Mammary epithelial cell (primary cell): ENCODE measurements at regions not wholly inside any gene's neighbourhood (a gene's known extent, or its start where the extent isn't known, plus 50 kb on each side); places are given as distances from the start of the nearest gene placed in this dataset.

Experiments used
- CTCF ChIP-seq, 2 donors: IDR thresholded peaks in 1 of 2; conservative IDR thresholded peaks in 1 of 2; 2 replicates each; pipeline ENCODE4 v1.5.1; 2011 to 2012; ENCODE audit warnings: inconsistent platforms in 2 of 2, low read length in 2 of 2, mild to moderate bottlenecking in 2 of 2, control low read depth in 1 of 2, low read depth in 1 of 2; ENCODE audit not compliant: insufficient read depth in 1 of 2; ENCODE audit errors: extremely low read depth in 1 of 2
- EZH2 ChIP-seq: IDR thresholded peaks from 2 replicates; pipeline ENCODE4 v1.6.1; 2012; ENCODE audit warnings: low read length, inconsistent platforms, borderline replicate concordance

GRCh38 chr5:4022056-4022670 is 426.5 kb downstream of the IRX1 start:
- no peak for TF ChIP-seq CTCF (conservative IDR thresholded peaks at IDR 0.05 in 1 of 2, IDR thresholded peaks at IDR 0.05 in 1 of 2; ENCODE audit: extremely low read depth in 1 of 2, insufficient read depth in 1 of 2, low read depth in 1 of 2, low read length in 2 of 2)
- no peak for TF ChIP-seq EZH2
